PFSK-1 (cell line): ENCODE measurements at regions not wholly inside any gene's neighbourhood (a gene's known extent, or its start where the extent isn't known, plus 50 kb on each side); places are given as distances from the start of the nearest gene placed in this dataset.

Experiments used
- FOXP2 ChIP-seq: optimal IDR thresholded peaks from 2 replicates; pipeline ENCODE3; 2011; ENCODE audit warnings: borderline replicate concordance, control low read depth, inconsistent platforms; ENCODE audit not compliant: insufficient read depth; ENCODE audit errors: extremely low read length, extremely low read depth
- POLR2AphosphoS5 ChIP-seq: IDR thresholded peaks from 2 replicates; pipeline ENCODE4 v1.6.1; 2012; ENCODE audit warnings: low read depth, mild to moderate bottlenecking, control low read depth, low read length, moderate library complexity
- SIN3A ChIP-seq: IDR thresholded peaks from 2 replicates; pipeline ENCODE4 v1.6.1; 2012; ENCODE audit warnings: mild to moderate bottlenecking, low read length, moderate library complexity, borderline replicate concordance; ENCODE audit not compliant: insufficient read depth
- TAF1 ChIP-seq: IDR thresholded peaks from 2 replicates; pipeline ENCODE4 v1.6.1; 2012; ENCODE audit warnings: low read length, control low read depth, borderline replicate concordance; ENCODE audit not compliant: insufficient read depth
- TF ChIP-seq, protein P1 (sequence below), 2 experiments: IDR thresholded peaks; 2 replicates each; pipeline versions ENCODE4 v1.6.1 to v1.8.0; 2011 to 2012; ENCODE audit warnings: low read depth in 2 of 2, low read length in 2 of 2, control low read depth in 1 of 2, inconsistent platforms in 1 of 2, mild to moderate bottlenecking in 1 of 2, moderate library complexity in 1 of 2; ENCODE audit not compliant: insufficient read depth in 1 of 2

DNA sequence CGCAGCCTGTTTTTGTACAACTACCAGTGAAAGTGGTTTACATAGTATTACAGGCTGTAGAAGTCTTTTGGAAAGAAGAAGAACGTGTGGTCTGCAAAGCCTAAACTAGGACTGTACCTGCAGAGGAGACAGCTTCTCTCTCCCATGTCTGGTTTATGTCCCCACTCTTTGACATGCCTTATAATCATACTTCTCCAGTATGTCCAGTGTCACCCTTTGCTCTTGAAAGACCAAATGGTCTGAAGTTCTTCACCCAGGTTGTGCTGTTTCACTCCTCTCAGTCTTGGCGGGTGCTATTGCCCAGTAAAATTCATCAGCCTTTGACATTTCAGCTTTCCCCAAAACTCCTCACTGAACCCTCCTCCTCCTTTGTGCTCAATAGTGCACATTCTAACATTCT is 676.0 kb upstream of the TENM4 start:
- TF ChIP-seq SIN3A = no peak
- TF ChIP-seq FOXP2 = no peak
- TF ChIP-seq, protein P1, sequence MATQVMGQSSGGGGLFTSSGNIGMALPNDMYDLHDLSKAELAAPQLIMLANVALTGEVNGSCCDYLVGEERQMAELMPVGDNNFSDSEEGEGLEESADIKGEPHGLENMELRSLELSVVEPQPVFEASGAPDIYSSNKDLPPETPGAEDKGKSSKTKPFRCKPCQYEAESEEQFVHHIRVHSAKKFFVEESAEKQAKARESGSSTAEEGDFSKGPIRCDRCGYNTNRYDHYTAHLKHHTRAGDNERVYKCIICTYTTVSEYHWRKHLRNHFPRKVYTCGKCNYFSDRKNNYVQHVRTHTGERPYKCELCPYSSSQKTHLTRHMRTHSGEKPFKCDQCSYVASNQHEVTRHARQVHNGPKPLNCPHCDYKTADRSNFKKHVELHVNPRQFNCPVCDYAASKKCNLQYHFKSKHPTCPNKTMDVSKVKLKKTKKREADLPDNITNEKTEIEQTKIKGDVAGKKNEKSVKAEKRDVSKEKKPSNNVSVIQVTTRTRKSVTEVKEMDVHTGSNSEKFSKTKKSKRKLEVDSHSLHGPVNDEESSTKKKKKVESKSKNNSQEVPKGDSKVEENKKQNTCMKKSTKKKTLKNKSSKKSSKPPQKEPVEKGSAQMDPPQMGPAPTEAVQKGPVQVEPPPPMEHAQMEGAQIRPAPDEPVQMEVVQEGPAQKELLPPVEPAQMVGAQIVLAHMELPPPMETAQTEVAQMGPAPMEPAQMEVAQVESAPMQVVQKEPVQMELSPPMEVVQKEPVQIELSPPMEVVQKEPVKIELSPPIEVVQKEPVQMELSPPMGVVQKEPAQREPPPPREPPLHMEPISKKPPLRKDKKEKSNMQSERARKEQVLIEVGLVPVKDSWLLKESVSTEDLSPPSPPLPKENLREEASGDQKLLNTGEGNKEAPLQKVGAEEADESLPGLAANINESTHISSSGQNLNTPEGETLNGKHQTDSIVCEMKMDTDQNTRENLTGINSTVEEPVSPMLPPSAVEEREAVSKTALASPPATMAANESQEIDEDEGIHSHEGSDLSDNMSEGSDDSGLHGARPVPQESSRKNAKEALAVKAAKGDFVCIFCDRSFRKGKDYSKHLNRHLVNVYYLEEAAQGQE (IDR thresholded peaks at IDR 0.05; ENCODE audit: insufficient read depth in 1 of 2, low read depth in 2 of 2, low read length in 2 of 2) = no peak
- no peak for TF ChIP-seq POLR2AphosphoS5
- TF ChIP-seq TAF1 = no peak

DNA sequence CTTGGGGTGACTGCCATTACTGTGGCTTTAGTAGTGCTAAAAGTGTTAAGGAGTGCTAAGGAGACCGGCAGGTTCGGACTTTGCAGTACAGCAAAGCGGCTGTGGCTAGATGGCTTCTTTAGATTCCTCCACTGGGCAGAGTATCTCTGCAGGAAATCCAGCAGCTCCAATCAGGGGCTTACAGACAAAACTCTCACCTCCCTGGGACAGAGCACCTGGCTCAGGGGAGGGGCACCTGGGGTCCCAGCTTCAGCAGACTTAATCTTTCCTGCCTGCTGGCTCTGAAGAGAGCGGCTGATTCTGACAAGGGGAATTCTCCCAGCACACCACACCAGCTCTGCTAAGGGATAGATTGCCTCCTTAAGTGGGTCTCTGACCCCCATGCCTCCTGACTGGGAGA is 668.8 kb upstream of the TENM4 start:
- no peak for TF ChIP-seq POLR2AphosphoS5
- no peak for TF ChIP-seq FOXP2
- TF ChIP-seq, protein P1 (IDR thresholded peaks at IDR 0.05; ENCODE audit: insufficient read depth in 1 of 2, low read depth in 2 of 2, low read length in 2 of 2) = no peak
- no peak for TF ChIP-seq TAF1
- TF ChIP-seq SIN3A = no peak

DNA sequence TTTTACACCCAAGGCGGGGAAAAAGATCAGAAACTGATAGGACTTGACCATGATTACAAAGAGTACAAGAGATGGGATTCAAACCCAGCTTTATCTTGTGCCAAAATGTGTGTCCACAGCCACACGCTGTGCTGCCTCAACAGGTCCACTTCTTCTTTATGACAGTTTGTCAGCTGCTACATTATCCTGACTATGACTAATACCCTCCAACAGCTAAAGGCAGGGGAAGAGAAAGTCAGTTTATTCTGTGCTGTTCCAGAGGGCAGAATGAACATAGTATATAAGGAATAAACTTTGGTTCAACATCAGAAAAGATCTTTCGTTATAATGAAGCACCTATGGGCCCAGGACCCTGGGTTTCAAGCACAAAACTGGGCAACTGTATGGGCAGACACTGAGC is 668.2 kb upstream of the TENM4 start:
- TF ChIP-seq POLR2AphosphoS5 (no peak), TAF1 (no peak), FOXP2 (no peak), SIN3A (no peak)
- TF ChIP-seq, protein P1 (IDR thresholded peaks at IDR 0.05; ENCODE audit: insufficient read depth in 1 of 2, low read depth in 2 of 2, low read length in 2 of 2) = no peak

DNA sequence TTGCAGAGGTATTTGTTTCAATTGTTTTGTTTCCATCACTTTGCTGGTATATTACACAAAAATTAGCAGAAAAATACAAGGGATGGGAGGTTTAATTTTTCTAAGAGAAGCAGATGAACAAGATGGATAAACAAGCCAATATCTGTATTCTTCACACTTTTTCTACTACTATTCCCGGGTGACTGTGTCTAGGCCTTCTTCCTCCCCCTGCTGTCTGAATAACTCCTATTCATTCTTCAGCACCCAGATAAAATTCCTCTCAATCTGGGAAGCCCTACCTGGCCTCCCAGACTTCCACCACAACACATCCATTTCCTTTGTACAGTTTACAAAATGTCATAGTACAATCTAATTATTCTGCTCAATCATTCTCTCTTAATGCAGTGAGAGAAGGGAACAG is 666.6 kb upstream of the TENM4 start:
- TF ChIP-seq POLR2AphosphoS5 (no peak), SIN3A (no peak)
- TF ChIP-seq, protein P1 (IDR thresholded peaks at IDR 0.05; ENCODE audit: insufficient read depth in 1 of 2, low read depth in 2 of 2, low read length in 2 of 2) = no peak

DNA sequence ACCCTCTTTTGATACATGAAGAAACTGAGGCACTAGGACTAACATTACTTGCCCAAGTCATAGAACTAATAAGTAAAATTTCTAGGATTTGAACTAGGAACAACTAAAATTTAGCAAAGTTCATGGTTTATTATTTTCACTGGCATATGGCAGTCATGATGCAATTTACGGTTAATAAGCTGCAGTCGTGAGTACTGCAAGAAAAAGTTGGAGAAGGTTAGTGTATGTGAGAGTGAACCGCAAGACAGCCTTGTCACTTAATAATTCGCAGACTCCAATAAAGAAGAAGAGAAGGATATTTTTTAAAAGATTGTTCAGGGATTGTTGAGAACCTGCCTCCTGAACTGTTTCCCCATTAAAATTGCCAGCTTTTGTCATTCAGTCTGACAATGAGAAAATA is 663.4 kb upstream of the TENM4 start:
- TF ChIP-seq, protein P1 (IDR thresholded peaks at IDR 0.05; ENCODE audit: insufficient read depth in 1 of 2, low read depth in 2 of 2, low read length in 2 of 2) = no peak
- TF ChIP-seq SIN3A (no peak), FOXP2 (no peak), POLR2AphosphoS5 (no peak), TAF1 (no peak)
